OCI-LY3 (cell line): ENCODE measurements at regions not wholly inside any gene's neighbourhood (a gene's known extent, or its start where the extent isn't known, plus 50 kb on each side); places are given as distances from the start of the nearest gene placed in this dataset.

ENCODE experiments used
- H2AFZ ChIP-seq: fragments of 200-600, 300-600 bp; shearing (Covaris generic); 2 replicates; pipeline ENCODE4 v1.6.0; 2014; ENCODE audit warnings: antibody characterized with exemption, low read depth, low read length
- H3K27ac ChIP-seq: fragments of 200-600, 300-600 bp; sonication (generic); 2 replicates; pipeline ENCODE4 v1.5.1; 2014; ENCODE audit warnings: mild to moderate bottlenecking, low read length, moderate library complexity, mixed read lengths
- H3K27me3 ChIP-seq: fragments of 200-600, 300-600 bp; sonication (generic); 2 replicates; pipeline ENCODE4 v1.6.1; 2014; ENCODE audit warnings: low read depth, low read length, mixed read lengths
- H3K36me3 ChIP-seq: fragments of 200-600, 300-600 bp; sonication (generic); replicated peaks from 2 replicates; pipeline ENCODE3; 2014; ENCODE audit warnings: low read depth, low read length, mixed read lengths
- H3K4me1 ChIP-seq: fragments of 300-600, 200-600 bp; sonication (generic); 2 replicates; pipeline ENCODE4 v1.6.1; 2014; ENCODE audit warnings: low read length, mixed read lengths
- H3K4me2 ChIP-seq: fragments of 200-600, 300-600 bp; sonication (generic); 2 replicates; pipeline ENCODE4 v1.6.1; 2014; ENCODE audit warnings: low read length, mixed read lengths
- H3K4me3 ChIP-seq: fragments of 300-600, 200-600 bp; sonication (generic); 2 replicates; pipeline ENCODE4 v1.5.1; 2014; ENCODE audit warnings: antibody characterized with exemption, mild to moderate bottlenecking, low read length, moderate library complexity
- H3K79me2 ChIP-seq: fragments of 300-600, 200-600 bp; shearing (Covaris generic); 2 replicates; pipeline ENCODE4 v1.6.1; 2014; ENCODE audit warnings: mild to moderate bottlenecking, low read length, mixed read lengths
- H3K9ac ChIP-seq: fragments of 300-600, 200-600 bp; shearing (Covaris generic); 2 replicates; pipeline ENCODE4 v1.6.0; 2014; ENCODE audit warnings: mild to moderate bottlenecking, low read length, moderate library complexity
- H3K9me3 ChIP-seq: fragments of 200-600, 300-600 bp; shearing (Covaris generic); 2 replicates; pipeline ENCODE4 v1.6.1; 2014; ENCODE audit warnings: low read length, mixed read lengths; ENCODE audit not compliant: insufficient read depth
- H4K20me1 ChIP-seq: fragments of 200-600, 300-600 bp; sonication (generic); 2 replicates; pipeline ENCODE4 v1.6.1; 2016; ENCODE audit warnings: low read length, mixed read lengths; ENCODE audit not compliant: insufficient read depth
- CTCF ChIP-seq: fragments of 200-600, 300-600 bp; sonication (generic); IDR thresholded peaks from 2 replicates; pipeline ENCODE4 v1.5.1; 2014; ENCODE audit warnings: antibody characterized with exemption, low read length, low read depth
- EZH2phosphoT487 ChIP-seq: fragments of 200-600 bp; shearing (Covaris generic); IDR thresholded peaks from 2 replicates; pipeline ENCODE4 v1.6.1; 2018; ENCODE audit warnings: antibody characterized with exemption, mixed run types, low read depth

GRCh38 chr6:11423667-11424066 is 113.9 kb upstream of the TMEM170B start:
- Histone ChIP-seq H3K79me2 (no peaks in the 10 kb centered on the region), H3K27ac (no peak overlapping the region), H2AFZ (no peak overlapping the region), H3K9me3 (no peaks in the 10 kb centered on the region), H3K4me1 (peaks cover 6% of the 10 kb centered on the region), H3K4me3 (no peak overlapping the region), H3K4me2 (no peak overlapping the region), H3K9ac (no peak overlapping the region), H4K20me1 (no peaks in the 10 kb centered on the region), H3K27me3 (no peaks in the 10 kb centered on the region), H3K36me3 (no peaks in the 10 kb centered on the region)
- TF ChIP-seq CTCF (no peak), EZH2phosphoT487 (no peak)

GRCh38 chr6:11423072-11423471 is 114.5 kb upstream of the TMEM170B start:
- Histone ChIP-seq H4K20me1 (no peaks in the 10 kb centered on the region), H3K9ac (no peak overlapping the region), H3K27me3 (no peaks in the 10 kb centered on the region), H3K27ac (no peak overlapping the region), H3K4me2 (no peak overlapping the region), H3K36me3 (no peaks in the 10 kb centered on the region), H2AFZ (no peak overlapping the region), H3K9me3 (no peaks in the 10 kb centered on the region), H3K79me2 (no peaks in the 10 kb centered on the region), H3K4me3 (no peak overlapping the region), H3K4me1 (0 out of 2 replicates have a peak, but pooled peaks cover under 1% of the 10 kb centered on the region)
- no peak for TF ChIP-seq EZH2phosphoT487

GRCh38 chr6:11419763-11420453 is 117.6 kb upstream of the TMEM170B start:
- Histone ChIP-seq H3K4me1 (peaks cover under 1% of the 10 kb centered on the region; the same call in 1 of the 2 replicates), H3K4me2 (no peak overlapping the region), H3K9me3 (no peaks in the 10 kb centered on the region), H3K36me3 (no peaks in the 10 kb centered on the region), H3K27ac (no peak overlapping the region), H3K27me3 (no peaks in the 10 kb centered on the region), H3K4me3 (no peak overlapping the region), H4K20me1 (no peaks in the 10 kb centered on the region), H3K79me2 (no peaks in the 10 kb centered on the region), H3K9ac (no peak overlapping the region), H2AFZ (no peak overlapping the region)
- no peak for TF ChIP-seq CTCF
- no peak for TF ChIP-seq EZH2phosphoT487

- H3K4me3 ChIP-seq = no peak overlapping the region
- H3K9ac ChIP-seq = no peak overlapping the region
- TF ChIP-seq CTCF (no peak), EZH2phosphoT487 (no peak)
- H3K9me3 ChIP-seq = no peaks in the 10 kb centered on the region
- H4K20me1 ChIP-seq = no peaks in the 10 kb centered on the region
- H3K36me3 ChIP-seq = no peaks in the 10 kb centered on the region
- H3K4me1 ChIP-seq = peaks cover 13% of the 10 kb centered on the region
- no peak overlapping the region for H3K4me2 ChIP-seq
- H3K27ac ChIP-seq = no peak overlapping the region
- no peak overlapping the region for H2AFZ ChIP-seq
- H3K79me2 ChIP-seq = no peaks in the 10 kb centered on the region
- no peaks in the 10 kb centered on the region for H3K27me3 ChIP-seq
These were observed 119.2 kb upstream of the TMEM170B start for GRCh38 chr6:11418290-11418905.
